ENCODE measurements at regions not wholly inside any gene's neighbourhood (a gene's known extent, or its start where the extent isn't known, plus 50 kb on each side); places are given as distances from the start of the nearest gene placed in this dataset.

GRCh38 chr6:18963439-18963838, 576.3 kb downstream of the RNF144B start:
- TF ChIP-seq CTCF (IDR thresholded peaks at IDR 0.05): no peak
- TF ChIP-seq POLR2A (IDR thresholded peaks at IDR 0.05): no peak

Measured in lower leg skin (tissue), 3 donors.